Globus pallidus (tissue), 1 donor: ENCODE measurements at regions not wholly inside any gene's neighbourhood (a gene's known extent, or its start where the extent isn't known, plus 50 kb on each side); places are given as distances from the start of the nearest gene placed in this dataset.

Experiments
- DNase-seq: peaks from one replicate; pipeline ENCODE4 v3.0.0-alpha.2; 2015; ENCODE audit warnings: low spot score

- DNase-seq, result no peak
Measured at GRCh38 chr1:190540366-190540765, 62.7 kb upstream of the BRINP3 start.

GRCh38 chr1:190551638-190552037 lies 74.0 kb upstream of the BRINP3 start:
- no peak for DNase-seq

- DNase-seq, result no peak
Measured at GRCh38 chr1:190560161-190560681, 82.6 kb upstream of the BRINP3 start.

- DNase-seq, result no peak
Measured at GRCh38 chr1:190563230-190563629, 85.6 kb upstream of the BRINP3 start.

GRCh38 chr1:190564117-190564516 lies 86.5 kb upstream of the BRINP3 start:
- no peak for DNase-seq

- no peak for DNase-seq
Measured at GRCh38 chr1:190578017-190578416, 100.4 kb upstream of the BRINP3 start.

GRCh38 chr1:190578526-190578925 lies 100.9 kb upstream of the BRINP3 start:
- DNase-seq, result no peak

- DNase-seq, result no peak
Measured at GRCh38 chr1:190579552-190580193, 102.0 kb upstream of the BRINP3 start.

GRCh38 chr1:190583862-190584261 lies 106.2 kb upstream of the BRINP3 start:
- DNase-seq, result no peak

GRCh38 chr1:190588424-190588823 lies 110.8 kb upstream of the BRINP3 start:
- DNase-seq, result no peak

- DNase-seq, result no peak
Measured at GRCh38 chr1:190595438-190595837, 117.8 kb upstream of the BRINP3 start.

GRCh38 chr1:190597294-190597693 lies 119.6 kb upstream of the BRINP3 start:
- DNase-seq, result no peak

- DNase-seq, result no peak
Measured at GRCh38 chr1:190599670-190600069, 122.0 kb upstream of the BRINP3 start.

GRCh38 chr1:190602325-190602724 lies 124.7 kb upstream of the BRINP3 start:
- DNase-seq, result no peak

GRCh38 chr1:190608282-190608681 lies 130.6 kb upstream of the BRINP3 start:
- no peak for DNase-seq

GRCh38 chr1:190615818-190616217 lies 138.2 kb upstream of the BRINP3 start:
- no peak for DNase-seq

GRCh38 chr1:190616235-190616634 lies 138.6 kb upstream of the BRINP3 start:
- DNase-seq, result no peak

- no peak for DNase-seq
Measured at GRCh38 chr1:190619724-190620123, 142.1 kb upstream of the BRINP3 start.

GRCh38 chr1:190633488-190633887 lies 155.8 kb upstream of the BRINP3 start:
- DNase-seq, result no peak

- DNase-seq, result no peak
Measured at GRCh38 chr1:190634134-190634533, 156.5 kb upstream of the BRINP3 start.

GRCh38 chr1:190649553-190649952 lies 171.9 kb upstream of the BRINP3 start:
- DNase-seq, result no peak

GRCh38 chr1:190658907-190659306 lies 181.2 kb upstream of the BRINP3 start:
- no peak for DNase-seq

GRCh38 chr1:190663962-190664361 lies 186.3 kb upstream of the BRINP3 start:
- no peak for DNase-seq

GRCh38 chr1:190665045-190665444 lies 187.4 kb upstream of the BRINP3 start:
- no peak for DNase-seq
